ENCODE measurements at regions not wholly inside any gene's neighbourhood (a gene's known extent, or its start where the extent isn't known, plus 50 kb on each side); places are given as distances from the start of the nearest gene placed in this dataset.

- H3K4me3 ChIP-seq (ENCODE audit: low read depth, low read length), result no peak overlapping the region
- no peak for DNase-seq (ENCODE audit: low read depth)
- TF ChIP-seq CTCF (IDR thresholded peaks at IDR 0.05; ENCODE audit: insufficient read depth, low read depth, low read length, missing control alignments), result no peak
Observed at GRCh38 chr16:65843941-65844340, 522.5 kb upstream of the CDH5 start.

GRCh38 chr16:65842067-65842466 is 524.4 kb upstream of the CDH5 start:
- no peak for TF ChIP-seq CTCF (IDR thresholded peaks at IDR 0.05; ENCODE audit: insufficient read depth, low read depth, low read length, missing control alignments)
- DNase-seq (ENCODE audit: low read depth), result no peak
- no peak overlapping the region for H3K4me3 ChIP-seq (ENCODE audit: low read depth, low read length)

GRCh38 chr16:65838001-65838400 is 528.5 kb upstream of the CDH5 start:
- TF ChIP-seq CTCF (IDR thresholded peaks at IDR 0.05; ENCODE audit: insufficient read depth, low read depth, low read length, missing control alignments), result no peak
- no peak for DNase-seq (ENCODE audit: low read depth)
- H3K4me3 ChIP-seq (ENCODE audit: low read depth, low read length), result no peak overlapping the region

GRCh38 chr16:65837464-65837863 is 529.0 kb upstream of the CDH5 start:
- TF ChIP-seq CTCF (IDR thresholded peaks at IDR 0.05; ENCODE audit: insufficient read depth, low read depth, low read length, missing control alignments), result no peak
- H3K4me3 ChIP-seq (ENCODE audit: low read depth, low read length), result no peak overlapping the region
- peak; percentile 54 for DNase-seq (ENCODE audit: low read depth)

- no peak for TF ChIP-seq CTCF (IDR thresholded peaks at IDR 0.05; ENCODE audit: insufficient read depth, low read depth, low read length, missing control alignments)
- no peak overlapping the region for H3K4me3 ChIP-seq (ENCODE audit: low read depth, low read length)
- DNase-seq (ENCODE audit: low read depth), result no peak
Observed at GRCh38 chr16:65834688-65835087, 531.8 kb upstream of the CDH5 start.

GRCh38 chr16:65833171-65833871 is 533.2 kb upstream of the CDH5 start:
- no peak overlapping the region for H3K4me3 ChIP-seq (ENCODE audit: low read depth, low read length)
- TF ChIP-seq CTCF (IDR thresholded peaks at IDR 0.05; ENCODE audit: insufficient read depth, low read depth, low read length, missing control alignments), result no peak
- DNase-seq (ENCODE audit: low read depth), result no peak

GRCh38 chr16:65832679-65833078 is 533.8 kb upstream of the CDH5 start:
- TF ChIP-seq CTCF (IDR thresholded peaks at IDR 0.05; ENCODE audit: insufficient read depth, low read depth, low read length, missing control alignments), result no peak
- no peak for DNase-seq (ENCODE audit: low read depth)
- no peak overlapping the region for H3K4me3 ChIP-seq (ENCODE audit: low read depth, low read length)
